GM18870 (cell line): ENCODE measurements at regions not wholly inside any gene's neighbourhood (a gene's known extent, or its start where the extent isn't known, plus 50 kb on each side); places are given as distances from the start of the nearest gene placed in this dataset.
A peak's percentile ranks its signal among the peaks of the same experiment; 100 is the strongest.

Experiments
- ATAC-seq: cut with Tn5 transposase; IDR thresholded peaks from one replicate; pipeline ENCODE4 v1.9.1; 2021; ENCODE audit warnings: moderate library complexity; ENCODE audit not compliant: unreplicated experiment

DNA sequence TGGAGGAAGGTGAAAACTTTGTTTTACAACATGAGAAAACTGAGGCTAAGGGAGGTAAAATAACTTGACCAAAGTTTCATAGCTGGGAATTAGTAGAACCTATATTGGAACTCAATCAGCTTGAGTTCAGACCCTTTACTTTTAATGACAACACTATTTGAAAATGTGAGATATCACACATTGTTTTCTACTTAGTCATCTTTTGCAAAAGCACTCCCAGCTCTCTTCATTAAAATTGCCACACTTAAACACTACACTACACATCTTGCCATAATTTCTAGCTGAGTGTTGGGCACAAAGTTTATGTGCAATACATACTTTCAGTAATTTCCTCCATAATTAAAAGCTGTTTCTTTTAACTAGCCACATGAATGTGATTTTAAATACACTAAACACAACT, 230.4 kb upstream of the DCBLD2 start:
- ATAC-seq = no peak

- ATAC-seq = no peak
These were observed 227.4 kb upstream of the DCBLD2 start for GRCh38 chr3:99128725-99129505.

DNA sequence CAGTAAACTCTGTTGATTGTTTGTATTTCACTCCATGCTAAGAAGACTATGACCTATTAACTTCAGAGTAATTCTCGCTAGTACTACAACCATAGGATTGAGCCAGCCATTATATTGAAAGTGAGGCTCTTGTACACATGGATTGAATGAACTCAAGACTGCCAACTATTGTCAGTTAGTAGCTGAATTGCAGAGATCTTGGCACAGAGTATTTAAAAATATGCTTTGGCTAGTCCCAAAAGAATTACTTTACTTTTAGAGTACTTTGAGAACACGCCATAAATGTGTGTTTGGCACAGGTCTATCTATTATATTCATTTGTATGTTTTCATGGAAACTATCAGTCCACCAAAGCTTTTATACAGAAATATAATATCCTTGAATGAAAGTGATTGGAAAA, 226.7 kb upstream of the DCBLD2 start:
- ATAC-seq = no peak

DNA sequence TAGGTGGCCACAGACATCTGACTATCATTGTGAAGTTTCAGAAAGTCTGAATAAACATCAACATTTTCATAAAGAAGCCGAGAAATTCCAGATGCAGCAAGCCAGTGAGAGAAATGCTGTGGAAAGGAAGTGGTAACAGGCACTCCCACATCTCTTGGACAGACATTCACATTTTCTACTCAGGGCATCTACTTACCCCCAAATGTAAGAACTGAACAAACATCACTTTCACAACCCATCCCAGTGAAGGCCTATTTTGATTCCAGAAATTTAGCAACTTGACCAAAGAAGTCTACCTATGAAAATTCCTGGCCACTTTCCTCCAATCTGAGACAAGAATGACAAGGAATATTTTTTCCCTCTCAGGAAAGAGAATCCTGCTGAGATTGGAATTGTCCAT, 224.8 kb upstream of the DCBLD2 start:
- ATAC-seq = no peak

DNA sequence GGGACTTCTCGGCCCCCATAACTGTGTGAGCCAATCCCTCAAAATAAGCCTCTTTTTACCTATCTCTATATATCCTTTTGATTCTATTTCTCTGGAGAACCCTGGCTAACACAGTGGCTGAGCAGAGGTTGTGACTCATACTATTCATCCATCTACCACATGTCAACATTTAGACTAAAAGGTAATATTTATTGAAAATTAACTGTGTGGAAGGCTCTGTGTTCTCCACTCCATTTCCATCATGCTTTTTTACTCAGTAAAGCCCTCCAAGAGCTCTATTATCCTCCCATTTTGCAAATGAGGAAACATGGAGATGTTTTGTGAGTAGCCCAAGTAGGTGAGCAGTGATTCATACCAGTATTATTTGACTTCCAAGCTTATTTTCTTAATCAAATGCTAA, 217.9 kb upstream of the DCBLD2 start:
- ATAC-seq = no peak

DNA sequence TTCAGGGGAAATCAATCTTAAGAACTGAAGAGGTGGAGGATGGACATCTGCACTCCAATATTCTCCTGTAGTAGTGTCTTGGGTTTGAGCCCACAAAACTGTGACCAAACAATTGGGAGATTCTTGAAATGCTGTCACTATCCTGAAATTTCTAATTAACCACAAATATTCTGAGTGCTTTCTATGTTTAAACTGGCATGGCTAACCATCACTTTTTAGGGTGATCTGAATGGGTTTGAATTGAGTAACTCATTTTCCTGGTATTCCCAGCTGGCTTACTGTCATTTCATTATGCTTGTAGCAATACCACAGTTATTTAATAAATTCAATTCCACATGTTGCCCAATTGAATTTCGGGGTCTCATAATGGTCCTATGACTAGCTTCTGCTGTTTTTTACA, 216.9 kb upstream of the DCBLD2 start:
- ATAC-seq = no peak

DNA sequence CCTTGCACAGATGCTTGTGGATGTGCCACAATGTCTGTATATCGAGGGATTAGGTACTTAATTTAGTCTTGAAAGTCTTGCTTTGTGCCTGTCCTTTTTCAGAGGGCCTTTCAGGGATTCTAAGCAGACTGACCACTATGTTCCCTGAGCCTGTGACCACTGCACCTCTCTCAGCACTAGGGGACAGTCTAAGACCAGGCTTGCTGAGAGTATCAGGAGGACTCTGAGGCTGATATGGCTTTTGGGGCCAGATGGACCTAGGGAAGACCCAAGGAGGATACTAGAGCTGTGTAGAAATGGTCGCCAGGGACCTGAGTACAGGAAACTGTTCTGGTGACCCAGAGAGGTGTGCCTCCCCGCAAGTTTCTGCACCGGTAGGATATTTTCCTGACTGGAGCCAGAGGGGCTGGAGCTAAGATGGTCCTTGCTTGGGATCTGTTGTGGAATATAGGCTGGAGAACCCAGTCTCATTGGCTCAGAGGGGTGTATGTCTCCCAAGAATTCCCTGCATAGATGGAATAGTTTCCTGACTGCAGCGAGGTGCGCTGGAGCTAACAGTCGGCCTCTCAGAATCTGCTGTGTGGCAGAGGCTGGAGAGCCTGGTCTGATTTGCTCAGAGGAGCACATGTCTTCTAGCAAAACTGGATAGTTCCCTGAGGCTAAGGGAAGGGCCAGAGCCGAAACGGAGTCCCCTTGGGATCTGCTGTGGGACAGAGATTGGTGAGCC, 213.2 kb upstream of the DCBLD2 start:
- ATAC-seq = no peak

- ATAC-seq = peak; percentile 72
These were observed 209.7 kb upstream of the DCBLD2 start for GRCh38 chr3:99111235-99111634.

GRCh38 chr3:99110401-99110800, 208.9 kb upstream of the DCBLD2 start:
- ATAC-seq = no peak

GRCh38 chr3:99108508-99108907, 207.0 kb upstream of the DCBLD2 start:
- ATAC-seq = no peak

- no peak for ATAC-seq
These were observed 193.1 kb upstream of the DCBLD2 start for GRCh38 chr3:99094606-99095005.

- no peak for ATAC-seq
These were observed 185.8 kb upstream of the DCBLD2 start for GRCh38 chr3:99087277-99087676.

DNA sequence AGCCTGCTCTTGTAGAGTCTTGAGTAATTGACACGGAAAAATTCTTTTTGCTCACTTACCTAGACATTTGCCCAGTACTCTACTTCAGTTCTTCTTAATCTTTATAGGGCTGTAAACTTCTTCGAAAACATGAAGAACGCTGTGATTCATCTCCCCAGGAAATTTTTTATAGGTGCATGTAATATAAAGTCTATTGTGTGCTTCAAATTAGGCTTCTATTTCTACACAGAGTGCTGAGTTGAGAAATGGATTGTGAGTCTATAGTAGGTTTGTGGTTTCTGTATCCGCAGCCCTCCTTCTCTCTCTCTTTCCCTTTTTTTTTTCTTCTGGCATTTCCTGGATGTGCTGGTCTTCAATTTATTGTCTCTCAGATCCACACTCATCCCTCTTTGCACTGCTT, 183.3 kb upstream of the DCBLD2 start:
- ATAC-seq = no peak

GRCh38 chr3:99084156-99084555, 182.7 kb upstream of the DCBLD2 start:
- no peak for ATAC-seq

DNA sequence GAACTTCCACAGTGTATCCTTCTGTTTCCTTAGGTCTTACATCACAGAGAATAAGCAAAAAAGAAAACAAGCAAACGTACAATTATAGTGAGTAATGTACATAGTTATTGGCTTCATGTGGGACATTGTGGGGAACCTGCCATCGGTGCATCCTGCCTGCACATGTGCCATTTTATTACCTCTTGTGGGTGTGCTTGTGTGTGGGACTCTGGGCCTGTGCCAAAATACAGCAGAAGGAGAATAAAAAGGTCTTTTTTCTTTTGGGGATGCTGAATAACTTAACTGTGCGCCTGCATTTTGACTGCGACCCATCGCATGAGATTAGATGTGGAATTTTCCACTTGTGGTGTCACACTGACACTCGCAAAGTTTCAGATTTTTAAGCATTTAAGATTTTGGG, 169.6 kb upstream of the DCBLD2 start:
- ATAC-seq = no peak

- ATAC-seq = no peak
These were observed 168.5 kb upstream of the DCBLD2 start for GRCh38 chr3:99069973-99070372.

DNA sequence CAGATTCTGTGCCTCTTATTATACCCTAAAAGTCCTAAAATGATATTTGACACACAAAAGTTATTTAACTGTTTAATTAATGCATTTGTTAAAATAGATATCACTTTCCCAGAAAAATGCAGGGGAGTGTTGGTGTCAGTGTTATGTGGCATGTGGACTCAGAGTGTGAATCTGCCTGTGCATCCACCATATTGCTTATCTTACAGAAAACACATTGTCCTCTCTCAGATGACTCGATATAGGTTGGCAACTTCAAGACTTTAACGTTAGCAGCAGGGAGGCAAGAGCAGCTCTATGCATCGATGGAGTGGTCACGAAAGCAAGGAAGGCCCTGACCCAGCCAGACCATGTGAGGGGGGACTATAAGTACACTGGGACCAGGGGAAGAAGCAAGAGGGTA, 165.4 kb upstream of the DCBLD2 start:
- no peak for ATAC-seq

DNA sequence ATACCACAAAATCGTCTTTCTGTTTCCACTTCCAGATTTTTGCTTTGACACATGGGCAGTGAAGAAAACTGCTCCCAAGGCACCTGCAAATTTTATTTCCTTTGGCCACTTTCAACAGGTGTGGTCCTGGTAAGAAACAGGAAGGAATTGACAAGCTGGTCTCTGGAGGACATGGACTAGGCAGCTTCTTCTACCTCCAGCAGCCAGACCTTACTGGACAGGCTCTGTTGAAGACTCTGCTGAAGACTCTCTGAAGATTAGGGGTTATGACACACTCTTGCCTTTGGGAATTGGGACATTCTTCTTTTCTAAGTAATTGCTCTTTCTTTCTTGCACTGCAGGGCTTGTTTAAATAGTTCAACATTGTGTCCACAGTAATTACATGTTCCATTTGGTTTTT, 147.7 kb upstream of the DCBLD2 start:
- no peak for ATAC-seq

GRCh38 chr3:99041747-99042146, 140.3 kb upstream of the DCBLD2 start:
- no peak for ATAC-seq

DNA sequence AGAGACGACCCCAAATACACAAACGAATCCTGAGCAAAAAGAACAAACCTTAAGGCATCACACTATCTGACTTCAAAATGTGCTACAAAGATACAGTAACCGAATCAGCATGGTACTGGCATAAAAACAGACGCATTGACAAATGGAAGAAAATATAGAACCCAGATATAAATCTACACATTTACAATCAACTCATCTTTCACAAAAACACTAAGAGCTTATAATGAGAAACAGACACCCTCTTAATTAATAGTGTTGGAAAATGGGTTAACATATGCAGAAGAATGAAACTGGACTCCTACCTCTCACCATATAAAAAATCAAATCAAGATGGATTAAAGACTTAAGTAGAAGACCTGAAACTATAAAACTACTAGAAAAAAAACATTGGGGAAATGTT, 130.3 kb upstream of the DCBLD2 start:
- no peak for ATAC-seq

GRCh38 chr3:99023590-99024192, 122.2 kb upstream of the DCBLD2 start:
- peak; percentile 67 for ATAC-seq

GRCh38 chr3:99021466-99021865, 120.0 kb upstream of the DCBLD2 start:
- ATAC-seq = no peak
